Mammary epithelial cell (primary cell): ENCODE measurements at regions not wholly inside any gene's neighbourhood (a gene's known extent, or its start where the extent isn't known, plus 50 kb on each side); places are given as distances from the start of the nearest gene placed in this dataset.

Experiments used
- CTCF ChIP-seq, 2 donors: IDR thresholded peaks in 1 of 2; conservative IDR thresholded peaks in 1 of 2; 2 replicates each; pipeline ENCODE4 v1.5.1; 2011 to 2012; ENCODE audit warnings: inconsistent platforms in 2 of 2, low read length in 2 of 2, mild to moderate bottlenecking in 2 of 2, control low read depth in 1 of 2, low read depth in 1 of 2; ENCODE audit not compliant: insufficient read depth in 1 of 2; ENCODE audit errors: extremely low read depth in 1 of 2
- EZH2 ChIP-seq: IDR thresholded peaks from 2 replicates; pipeline ENCODE4 v1.6.1; 2012; ENCODE audit warnings: low read length, inconsistent platforms, borderline replicate concordance

GRCh38 chr4:181859439-181859838, 383.8 kb upstream of the TENM3 start:
- TF ChIP-seq CTCF (conservative IDR thresholded peaks at IDR 0.05 in 1 of 2, IDR thresholded peaks at IDR 0.05 in 1 of 2; ENCODE audit: extremely low read depth in 1 of 2, insufficient read depth in 1 of 2, low read depth in 1 of 2, low read length in 2 of 2) (no peak), EZH2 (no peak)
